Neural cell (in vitro differentiated cells): ENCODE measurements at regions not wholly inside any gene's neighbourhood (a gene's known extent, or its start where the extent isn't known, plus 50 kb on each side); places are given as distances from the start of the nearest gene placed in this dataset.

Experiments
- H2AFZ ChIP-seq: fragments of 200-600, 300-800 bp; sonication (generic), shearing (Covaris generic); 2 replicates; pipeline ENCODE4 v1.6.0; 2014; ENCODE audit warnings: low read depth, mild to moderate bottlenecking, antibody characterized with exemption, low read length, moderate library complexity
- H3F3A ChIP-seq: fragments of 200-600 bp; shearing (Covaris generic); 2 replicates; pipeline ENCODE4 v1.6.1; 2016; ENCODE audit warnings: mild to moderate bottlenecking, moderate library complexity, mixed read lengths, antibody characterized with exemption, low read length; ENCODE audit not compliant: insufficient read depth, poor library complexity, severe bottlenecking
- H3K27ac ChIP-seq: fragments of 200-600, 300-800 bp; sonication (generic), shearing (Covaris generic); 2 replicates; pipeline ENCODE4 v1.5.1; 2014; ENCODE audit warnings: mild to moderate bottlenecking, low read length, moderate library complexity
- H3K27me3 ChIP-seq: fragments of 300-800, 200-600 bp; sonication (generic), shearing (Covaris generic); 2 replicates; pipeline ENCODE4 v1.6.0; 2014; ENCODE audit warnings: mild to moderate bottlenecking, low read depth, low read length, moderate library complexity; ENCODE audit not compliant: insufficient read depth
- H3K36me3 ChIP-seq: fragments of 300-800, 200-600 bp; sonication (generic), shearing (Covaris generic); 2 replicates; pipeline ENCODE4 v1.5.1; 2014; ENCODE audit warnings: mild to moderate bottlenecking, antibody characterized with exemption, low read length, moderate library complexity; ENCODE audit not compliant: insufficient read depth
- H3K4me2 ChIP-seq: fragments of 300-800, 200-600 bp; sonication (generic), shearing (Covaris generic); 2 replicates; pipeline ENCODE4 v1.6.0; 2014; ENCODE audit warnings: mild to moderate bottlenecking, low read length
- H3K4me3 ChIP-seq: fragments of 300-800, 200-600 bp; sonication (generic), shearing (Covaris generic); 2 replicates; pipeline ENCODE4 v1.5.1; 2014; ENCODE audit warnings: mild to moderate bottlenecking, low read length, moderate library complexity
- H3K79me2 ChIP-seq: fragments of 200-600 bp; shearing (Covaris generic); replicated peaks from 2 replicates; pipeline ENCODE4 v1.6.0; 2014; ENCODE audit warnings: mild to moderate bottlenecking, low read length, moderate library complexity; ENCODE audit not compliant: insufficient read depth
- H3K9ac ChIP-seq: fragments of 300-800, 200-600 bp; sonication (generic), shearing (Covaris generic); 2 replicates; pipeline ENCODE4 v1.6.1; 2016; ENCODE audit warnings: mild to moderate bottlenecking, low read length, mixed read lengths
- H3K9me2 ChIP-seq: fragments of 200-600 bp; shearing (Covaris generic); 2 replicates; pipeline ENCODE4 v1.6.1; 2016; ENCODE audit warnings: mild to moderate bottlenecking, low read length, mixed read lengths; ENCODE audit not compliant: insufficient read depth
- H3K9me3 ChIP-seq: fragments of 200-600, 300-800 bp; sonication (generic), shearing (Covaris generic); 2 replicates; pipeline ENCODE4 v1.6.1; 2016; ENCODE audit warnings: mild to moderate bottlenecking, mixed run types, low read length, moderate library complexity, mixed read lengths
- H4K20me1 ChIP-seq: fragments of 200-600 bp; shearing (Covaris generic); 2 replicates; pipeline ENCODE4 v1.6.1; 2016; ENCODE audit warnings: mild to moderate bottlenecking, mixed run types; ENCODE audit not compliant: insufficient read depth
- CTCF ChIP-seq: fragments of 450-650 bp; IDR thresholded peaks from 2 replicates; pipeline ENCODE4 v1.5.1; 2014; ENCODE audit warnings: antibody characterized with exemption, mild to moderate bottlenecking, moderate library complexity; ENCODE audit not compliant: poor library complexity, severe bottlenecking
- EP300 ChIP-seq: fragments of 450-650 bp; conservative IDR thresholded peaks from 2 replicates; pipeline ENCODE4 v1.6.1; 2014; ENCODE audit warnings: antibody characterized with exemption, mild to moderate bottlenecking, moderate library complexity; ENCODE audit not compliant: poor library complexity, severe bottlenecking
- EZH2 ChIP-seq: fragments of 200-600, 300-800 bp; shearing (Covaris generic), sonication (generic); IDR thresholded peaks from 2 replicates; pipeline ENCODE4 v1.6.1; 2014; ENCODE audit warnings: antibody characterized with exemption, low read length, borderline replicate concordance, mild to moderate bottlenecking; ENCODE audit not compliant: insufficient read depth, poor library complexity, severe bottlenecking
- MXI1 ChIP-seq: fragments of 450-650 bp; conservative IDR thresholded peaks from 2 replicates; pipeline ENCODE4 v1.6.1; 2014; ENCODE audit warnings: antibody characterized with exemption, mild to moderate bottlenecking; ENCODE audit not compliant: poor library complexity, severe bottlenecking
- POLR2AphosphoS5 ChIP-seq: IDR thresholded peaks from 2 replicates; pipeline ENCODE4 v1.6.1; 2012
- RAD21 ChIP-seq: fragments of 450-650 bp; conservative IDR thresholded peaks from 2 replicates; pipeline ENCODE4 v1.6.1; 2014; ENCODE audit warnings: antibody characterized with exemption, mild to moderate bottlenecking, moderate library complexity
- REST ChIP-seq: IDR thresholded peaks from 2 replicates; pipeline ENCODE4 v1.6.1; 2012; ENCODE audit warnings: borderline replicate concordance
- SMC3 ChIP-seq: fragments of 450-650 bp; conservative IDR thresholded peaks from 2 replicates; pipeline ENCODE4 v1.6.1; 2014; ENCODE audit warnings: antibody characterized with exemption, mild to moderate bottlenecking, moderate library complexity; ENCODE audit not compliant: poor library complexity
- TAF1 ChIP-seq: IDR thresholded peaks from 2 replicates; pipeline ENCODE4 v1.6.1; 2012; ENCODE audit warnings: low read depth

- Histone ChIP-seq H3F3A (no peaks in the 10 kb centered on the region), H3K27me3 (no peaks in the 10 kb centered on the region), H2AFZ (no peak overlapping the region), H3K36me3 (no peaks in the 10 kb centered on the region), H3K79me2 (no peaks in the 10 kb centered on the region), H3K9ac (no peak overlapping the region), H3K4me3 (no peak overlapping the region), H4K20me1 (no peaks in the 10 kb centered on the region), H3K9me2 (no peaks in the 10 kb centered on the region), H3K4me2 (no peak overlapping the region), H3K9me3 (no peaks in the 10 kb centered on the region), H3K27ac (no peak overlapping the region)
- TF ChIP-seq RAD21 (no peak), MXI1 (no peak), EP300 (no peak), REST (no peak), CTCF (no peak), SMC3 (no peak), POLR2AphosphoS5 (no peak), TAF1 (no peak), EZH2 (no peak)
Observed at GRCh38 chr11:80103142-80103859, 662.5 kb upstream of the TENM4 start.

DNA sequence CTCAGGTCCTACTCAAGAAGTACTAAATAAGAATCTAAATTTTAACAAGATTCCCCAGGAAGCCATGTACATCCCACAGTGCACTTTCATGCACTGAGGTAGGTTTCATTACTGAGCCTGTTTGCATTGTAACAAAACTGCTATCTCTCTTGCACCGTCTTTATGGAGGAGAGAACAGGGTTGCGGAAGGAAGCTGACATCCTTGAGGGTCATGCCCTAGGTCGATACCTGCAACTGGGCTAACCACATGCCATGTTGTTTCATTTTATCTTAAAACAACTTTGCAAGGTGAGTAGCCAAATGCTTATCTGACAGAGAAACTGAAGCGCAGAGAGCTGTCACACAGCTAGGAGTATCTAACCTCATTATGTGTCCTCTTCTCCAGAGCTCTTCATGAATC is 656.3 kb upstream of the TENM4 start:
- no peaks in the 10 kb centered on the region for H3K9me2 ChIP-seq
- H3K4me3 ChIP-seq = no peak overlapping the region
- no peaks in the 10 kb centered on the region for H3K27me3 ChIP-seq
- H3K9me3 ChIP-seq = no peaks in the 10 kb centered on the region
- H3K27ac ChIP-seq = no peak overlapping the region
- H3K4me2 ChIP-seq = no peak overlapping the region
- H3K9ac ChIP-seq = no peak overlapping the region
- H3K36me3 ChIP-seq = no peaks in the 10 kb centered on the region
- no peaks in the 10 kb centered on the region for H3K79me2 ChIP-seq
- H3F3A ChIP-seq = no peaks in the 10 kb centered on the region
- no peaks in the 10 kb centered on the region for H4K20me1 ChIP-seq
- H2AFZ ChIP-seq = no peak overlapping the region
- TF ChIP-seq SMC3 (no peak), POLR2AphosphoS5 (no peak), REST (no peak), EP300 (no peak), MXI1 (no peak), RAD21 (no peak), TAF1 (no peak), CTCF (no peak), EZH2 (no peak)
